Aorta (tissue), 5 donors: ENCODE measurements at regions not wholly inside any gene's neighbourhood (a gene's known extent, or its start where the extent isn't known, plus 50 kb on each side); places are given as distances from the start of the nearest gene placed in this dataset.

ENCODE experiments used
- ATAC-seq: fragments of 200-7000 bp; cut with Tn5 transposase; one replicate; pipeline ENCODE4 v1.9.1; 2022; ENCODE audit warnings: moderate library complexity; ENCODE audit not compliant: low FRiP score
- DNase-seq, 2 donors: peaks; one replicate each; pipeline ENCODE4 v3.0.0-alpha.2; 2020
- H3K27ac ChIP-seq, 2 donors: one replicate each; pipeline ENCODE4 v1.5.1; 2013; ENCODE audit warnings: low read length in 2 of 2, mild to moderate bottlenecking in 2 of 2, moderate library complexity in 2 of 2, control low read depth in 1 of 2, inconsistent platforms in 1 of 2, low read depth in 1 of 2
- H3K27me3 ChIP-seq, 2 donors: one replicate each; pipeline ENCODE4 v1.6.1; 2013; ENCODE audit warnings: control low read depth in 1 of 2, low read length in 1 of 2, mild to moderate bottlenecking in 1 of 2, moderate library complexity in 1 of 2; ENCODE audit not compliant: insufficient read depth in 2 of 2, control insufficient read depth in 1 of 2
- H3K36me3 ChIP-seq, 2 donors: one replicate each; pipeline ENCODE4 v1.6.1; 2013; ENCODE audit warnings: control low read depth in 1 of 2, low read length in 1 of 2, mild to moderate bottlenecking in 1 of 2; ENCODE audit not compliant: insufficient read depth in 2 of 2, control insufficient read depth in 1 of 2
- H3K4me1 ChIP-seq, 2 donors: one replicate each; pipeline ENCODE4 v1.6.1; 2013; ENCODE audit warnings: low read length in 2 of 2, control low read depth in 1 of 2, mild to moderate bottlenecking in 1 of 2, moderate library complexity in 1 of 2; ENCODE audit not compliant: insufficient read depth in 2 of 2, control insufficient read depth in 1 of 2
- H3K4me3 ChIP-seq, 2 donors: one replicate each; pipeline ENCODE4 v1.5.1; 2013; ENCODE audit warnings: low read length in 2 of 2, control low read depth in 1 of 2, mild to moderate bottlenecking in 1 of 2
- H3K9me3 ChIP-seq: one replicate; pipeline ENCODE4 v1.6.1; 2013; ENCODE audit warnings: mild to moderate bottlenecking, low read length; ENCODE audit not compliant: control insufficient read depth
- WGBS, 2 donors: extraction: QIAGEN DNeasy Blood & Tissue Kit; methylation state at CpG; one replicate each; pipeline ENCODE4 v1.1.7; 2013; 5-methylcytosine and 5-hydroxymethylcytosine counted together
- intact Hi-C, 2 donors: fragments of 100-400 bp; cut with DNase I; formaldehyde crosslinking; loops; one replicate each; pipeline versions ENCODE4 v1.14.2 to v1.15.0; 2022
- donor health status: healthy with polysubstance abuse.
- donor health status: Bipolar disorder and iron deficiency.
- donor health status: DM: no; HTN: no; CAD: no.
- donor health status: DM: no; HTN: no; CAD: no.
- donor health status: DM: yes; HTN: yes; CAD: no.

GRCh38 chr12:34336619-34337465, 314.5 kb downstream of the ALG10 start:
- Histone ChIP-seq H3K27me3 (no peaks in the 10 kb centered on the region), H3K27ac (no peak overlapping the region), H3K9me3 (no peaks in the 10 kb centered on the region), H3K4me1 (no peaks in the 10 kb centered on the region), H3K4me3 (no peak overlapping the region), H3K36me3 (no peaks in the 10 kb centered on the region)
- WGBS, 2 donors: 58 to 65% methylated on average over 50 to 53 of the region's 53 CpGs
- DNase-seq (no peak), ATAC-seq (no peak)
- intact Hi-C loops: no loop called here

GRCh38 chr12:34338751-34339150, 316.5 kb downstream of the ALG10 start:
- H3K36me3 ChIP-seq: no peaks in the 10 kb centered on the region
- 62 to 71% methylated on average over 22 of the region's 22 CpGs for WGBS, 2 donors
- no peaks in the 10 kb centered on the region for H3K27me3 ChIP-seq
- intact Hi-C loops: no loop called here
- no peak for DNase-seq
- no peak overlapping the region for H3K27ac ChIP-seq
- ATAC-seq: no peak
- H3K4me1 ChIP-seq: no peaks in the 10 kb centered on the region
- no peaks in the 10 kb centered on the region for H3K9me3 ChIP-seq
- no peak overlapping the region for H3K4me3 ChIP-seq

- ATAC-seq (no peak), DNase-seq (no peak)
- intact Hi-C loops: no loop called here
- Histone ChIP-seq H3K4me1 (no peaks in the 10 kb centered on the region), H3K36me3 (no peaks in the 10 kb centered on the region), H3K4me3 (no peak overlapping the region), H3K27ac (no peak overlapping the region), H3K27me3 (no peaks in the 10 kb centered on the region), H3K9me3 (no peaks in the 10 kb centered on the region)
- WGBS, 2 donors: 54 to 57% methylated on average over 24 to 26 of the region's 26 CpGs
Observed at GRCh38 chr12:34339922-34340321, 317.6 kb downstream of the ALG10 start.

DNA sequence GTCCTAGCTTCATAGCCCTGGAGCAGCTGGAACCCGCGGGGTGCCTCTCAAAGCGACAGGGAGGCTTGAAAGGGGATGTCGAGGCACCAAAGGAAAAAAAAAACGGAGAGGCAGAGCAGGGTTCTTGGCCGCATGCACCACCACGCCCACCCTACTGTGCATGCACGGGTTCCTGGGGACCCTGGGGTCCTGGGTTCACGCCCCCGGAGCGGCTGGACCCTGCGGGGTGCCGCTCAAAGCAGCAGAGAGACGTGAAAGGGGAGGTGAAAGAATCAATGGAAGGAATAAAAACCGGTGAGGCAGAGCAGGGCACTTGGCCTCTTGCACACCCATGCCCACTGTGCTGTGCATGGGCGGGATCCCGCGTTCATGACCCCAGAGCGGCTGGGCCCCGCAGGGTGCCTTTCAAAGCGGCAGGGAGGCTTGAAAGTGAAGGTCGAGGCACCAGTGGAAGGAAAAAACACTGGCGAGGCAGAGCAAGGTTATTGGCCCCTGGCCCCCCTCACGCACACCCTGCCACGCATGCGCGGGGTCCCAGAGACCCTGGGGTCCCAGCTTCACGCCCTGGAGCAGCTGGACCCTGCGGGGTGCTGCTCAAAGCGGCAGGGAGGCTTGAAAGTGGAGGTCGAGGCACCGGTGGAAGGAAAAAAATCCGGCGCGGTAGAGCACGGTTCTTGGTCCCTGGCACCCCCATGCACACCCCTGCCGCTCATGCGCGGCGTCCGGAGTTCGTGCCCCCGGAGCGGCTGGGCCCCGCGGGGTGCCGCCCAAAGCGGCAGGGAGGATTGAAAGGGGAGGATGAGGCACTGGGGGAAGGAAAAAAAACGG, 318.5 kb downstream of the ALG10 start:
- DNase-seq (no peak), ATAC-seq (no peak)
- no peaks in the 10 kb centered on the region for H3K4me1 ChIP-seq
- no peaks in the 10 kb centered on the region for H3K27me3 ChIP-seq
- H3K4me3 ChIP-seq: no peak overlapping the region
- intact Hi-C loops: no loop called here
- H3K27ac ChIP-seq: no peak overlapping the region
- WGBS, 2 donors: 44 to 45% methylated on average over 49 of the region's 49 CpGs
- no peaks in the 10 kb centered on the region for H3K9me3 ChIP-seq
- no peaks in the 10 kb centered on the region for H3K36me3 ChIP-seq

DNA sequence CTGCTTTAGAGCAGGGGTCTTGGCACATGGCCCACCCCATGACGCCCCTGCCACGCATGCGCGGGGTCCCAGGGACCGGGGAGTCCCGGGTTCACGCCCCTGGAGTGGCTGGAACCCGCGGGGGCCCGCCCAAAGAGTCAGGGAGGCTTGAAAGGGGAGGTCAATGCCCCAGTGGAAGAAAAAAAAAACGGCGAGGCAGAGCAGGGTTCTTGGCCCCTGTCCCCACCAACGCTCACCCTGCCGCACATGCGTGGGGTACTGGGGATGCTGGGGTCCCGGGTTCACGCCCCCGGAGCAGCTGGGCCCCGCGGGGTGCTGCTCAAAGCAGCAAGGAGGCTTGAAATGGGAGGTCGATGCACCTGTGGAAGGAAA, 319.1 kb downstream of the ALG10 start:
- WGBS, 2 donors: 48 to 50% methylated on average over 21 of the region's 21 CpGs
- Histone ChIP-seq H3K4me3 (no peak overlapping the region), H3K27me3 (no peaks in the 10 kb centered on the region), H3K36me3 (no peaks in the 10 kb centered on the region), H3K27ac (no peak overlapping the region), H3K4me1 (no peaks in the 10 kb centered on the region), H3K9me3 (no peaks in the 10 kb centered on the region)
- DNase-seq: no peak
- intact Hi-C loops: no loop called here
- no peak for ATAC-seq

DNA sequence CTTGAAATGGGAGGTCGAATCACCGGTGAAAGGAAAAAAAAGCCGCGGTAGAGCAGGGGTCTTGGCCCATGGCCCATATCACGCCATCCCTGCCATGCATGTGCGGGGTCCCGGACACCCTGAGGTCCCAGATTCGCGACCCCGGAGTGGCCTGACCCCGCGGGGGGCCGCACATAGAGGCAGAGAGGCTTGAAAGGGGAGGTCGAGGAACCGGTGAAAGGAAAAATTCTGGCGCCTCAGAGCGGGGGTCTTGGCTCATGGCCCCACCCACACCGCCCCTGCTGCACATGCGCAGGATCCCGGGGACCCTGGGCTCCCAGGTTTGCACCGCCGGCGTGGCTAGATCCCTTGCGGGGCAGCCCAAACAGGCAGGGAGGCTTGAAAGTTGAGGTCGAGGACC, 319.8 kb downstream of the ALG10 start:
- intact Hi-C loops: no loop called here
- H3K27ac ChIP-seq: no peak overlapping the region
- ATAC-seq: no peak
- H3K27me3 ChIP-seq: no peaks in the 10 kb centered on the region
- H3K36me3 ChIP-seq: no peaks in the 10 kb centered on the region
- H3K9me3 ChIP-seq: no peaks in the 10 kb centered on the region
- H3K4me1 ChIP-seq: no peaks in the 10 kb centered on the region
- DNase-seq: no peak
- WGBS, 2 donors: 45 to 52% methylated on average over 25 of the region's 25 CpGs
- H3K4me3 ChIP-seq: no peak overlapping the region

GRCh38 chr12:34343345-34343744, 321.0 kb downstream of the ALG10 start:
- 54 to 57% methylated on average over 20 to 22 of the region's 22 CpGs for WGBS, 2 donors
- no peak for DNase-seq
- H3K4me1 ChIP-seq: no peaks in the 10 kb centered on the region
- no peaks in the 10 kb centered on the region for H3K9me3 ChIP-seq
- H3K27me3 ChIP-seq: no peaks in the 10 kb centered on the region
- H3K36me3 ChIP-seq: no peaks in the 10 kb centered on the region
- intact Hi-C loops: no loop called here
- H3K4me3 ChIP-seq: no peak overlapping the region
- H3K27ac ChIP-seq: no peak overlapping the region
- ATAC-seq: no peak

DNA sequence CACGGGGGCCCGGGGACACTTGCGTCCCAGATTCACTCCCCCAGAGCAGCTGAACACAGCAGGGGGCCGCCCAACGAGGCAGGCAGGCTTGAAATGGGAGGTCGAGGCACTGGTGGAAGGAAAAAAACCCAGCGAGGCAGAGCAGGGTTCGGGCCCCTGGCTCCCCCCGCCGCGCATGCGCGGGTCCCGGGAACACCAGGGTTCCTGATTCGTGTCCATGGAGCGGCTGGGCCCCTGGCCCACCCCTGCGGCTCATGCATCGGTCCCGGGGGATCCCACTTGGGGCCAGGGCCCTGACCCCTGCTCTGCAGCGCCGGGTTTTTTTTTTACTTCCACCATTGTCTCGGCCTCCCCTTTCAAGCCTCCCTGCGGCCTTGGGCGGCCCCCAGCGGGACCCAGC, 321.5 kb downstream of the ALG10 start:
- DNase-seq: no peak
- ATAC-seq: no peak
- no peaks in the 10 kb centered on the region for H3K27me3 ChIP-seq
- 59 to 70% methylated on average over 25 of the region's 25 CpGs for WGBS, 2 donors
- no peak overlapping the region for H3K4me3 ChIP-seq
- H3K27ac ChIP-seq: no peak overlapping the region
- intact Hi-C loops: no loop called here
- no peaks in the 10 kb centered on the region for H3K4me1 ChIP-seq
- no peaks in the 10 kb centered on the region for H3K36me3 ChIP-seq
- no peaks in the 10 kb centered on the region for H3K9me3 ChIP-seq
